Ovary (tissue), 3 donors: ENCODE measurements at regions not wholly inside any gene's neighbourhood (a gene's known extent, or its start where the extent isn't known, plus 50 kb on each side); places are given as distances from the start of the nearest gene placed in this dataset.

Experiments
- POLR2A ChIP-seq: fragments of 450-650 bp; IDR thresholded peaks from one replicate; pipeline ENCODE4 v1.6.1; 2017; ENCODE audit warnings: antibody characterized with exemption, mild to moderate bottlenecking, moderate library complexity
- TF ChIP-seq, protein P1 (sequence below), 3 donors: fragments of 450-650 bp in 2 of 3; fragments of 200-600 bp in 1 of 3; IDR thresholded peaks; one replicate each; pipeline versions ENCODE4 v1.5.1 to v1.8.0; 2016 to 2022; ENCODE audit warnings: antibody characterized with exemption in 3 of 3, mild to moderate bottlenecking in 1 of 3
- donor health status: DM: no; HTN: no; CAD: no.

DNA sequence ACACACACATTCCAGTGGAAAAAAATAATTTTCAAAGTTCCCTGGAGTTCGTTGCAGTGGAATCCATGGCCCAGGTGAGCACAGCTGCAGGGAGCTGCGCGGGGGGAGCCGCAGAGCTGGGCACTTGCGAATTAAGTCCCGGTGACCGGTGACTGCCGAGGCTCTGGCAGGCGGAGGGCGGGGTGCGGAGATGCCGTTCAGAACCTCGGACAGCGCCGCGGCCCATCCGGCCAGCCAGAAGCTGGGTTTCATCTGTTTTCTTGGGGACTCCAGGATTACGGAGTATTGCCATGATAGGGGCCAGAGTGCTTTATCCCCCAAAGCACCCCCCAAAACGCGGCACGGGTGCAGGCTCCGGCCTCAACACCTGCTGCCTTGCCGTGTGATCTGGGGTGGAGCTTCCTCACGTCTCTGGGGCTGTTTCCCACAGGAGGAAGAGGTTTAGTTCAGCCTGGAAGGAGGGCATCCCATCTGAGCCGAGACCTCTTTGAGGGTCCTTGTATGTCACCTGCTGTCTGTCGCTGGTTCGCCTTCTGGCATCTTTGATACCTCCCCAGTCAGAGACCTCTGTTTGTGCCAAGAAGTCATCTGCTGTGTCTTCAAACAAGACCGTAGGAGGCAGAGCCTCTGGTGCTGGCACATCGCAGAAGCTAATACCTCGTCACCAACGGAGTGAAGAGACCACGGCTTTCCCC is 99.4 kb downstream of the YTHDF1 start:
- TF ChIP-seq, protein P1, sequence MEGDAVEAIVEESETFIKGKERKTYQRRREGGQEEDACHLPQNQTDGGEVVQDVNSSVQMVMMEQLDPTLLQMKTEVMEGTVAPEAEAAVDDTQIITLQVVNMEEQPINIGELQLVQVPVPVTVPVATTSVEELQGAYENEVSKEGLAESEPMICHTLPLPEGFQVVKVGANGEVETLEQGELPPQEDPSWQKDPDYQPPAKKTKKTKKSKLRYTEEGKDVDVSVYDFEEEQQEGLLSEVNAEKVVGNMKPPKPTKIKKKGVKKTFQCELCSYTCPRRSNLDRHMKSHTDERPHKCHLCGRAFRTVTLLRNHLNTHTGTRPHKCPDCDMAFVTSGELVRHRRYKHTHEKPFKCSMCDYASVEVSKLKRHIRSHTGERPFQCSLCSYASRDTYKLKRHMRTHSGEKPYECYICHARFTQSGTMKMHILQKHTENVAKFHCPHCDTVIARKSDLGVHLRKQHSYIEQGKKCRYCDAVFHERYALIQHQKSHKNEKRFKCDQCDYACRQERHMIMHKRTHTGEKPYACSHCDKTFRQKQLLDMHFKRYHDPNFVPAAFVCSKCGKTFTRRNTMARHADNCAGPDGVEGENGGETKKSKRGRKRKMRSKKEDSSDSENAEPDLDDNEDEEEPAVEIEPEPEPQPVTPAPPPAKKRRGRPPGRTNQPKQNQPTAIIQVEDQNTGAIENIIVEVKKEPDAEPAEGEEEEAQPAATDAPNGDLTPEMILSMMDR (IDR thresholded peaks at IDR 0.05), result no peak
- TF ChIP-seq POLR2A, result no peak
